GM18861 (cell line): ENCODE measurements at regions not wholly inside any gene's neighbourhood (a gene's known extent, or its start where the extent isn't known, plus 50 kb on each side); places are given as distances from the start of the nearest gene placed in this dataset.

Source experiments
- ATAC-seq: cut with Tn5 transposase; IDR thresholded peaks from one replicate; pipeline ENCODE4 v1.9.1; 2021; ENCODE audit not compliant: unreplicated experiment

DNA sequence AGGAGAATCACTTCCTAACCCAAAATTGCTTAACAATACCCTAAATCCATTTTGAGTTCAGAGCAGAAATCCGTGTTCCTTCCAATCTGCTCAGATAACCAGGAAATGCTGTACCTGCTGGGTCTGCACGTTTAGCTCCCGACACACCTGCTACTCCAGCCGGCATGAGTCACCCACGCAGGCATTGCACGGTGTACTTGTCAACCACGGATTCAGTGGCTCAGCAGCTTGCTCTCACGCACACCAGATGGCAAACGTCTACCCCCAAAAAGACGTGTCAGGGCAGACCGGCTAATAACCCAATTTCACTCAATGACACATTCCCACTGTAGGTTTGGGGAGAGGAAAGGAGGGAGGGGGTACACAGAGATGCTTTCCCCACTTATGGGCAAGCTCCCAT is 468.1 kb downstream of the SOX9 start:
- no peak for ATAC-seq

DNA sequence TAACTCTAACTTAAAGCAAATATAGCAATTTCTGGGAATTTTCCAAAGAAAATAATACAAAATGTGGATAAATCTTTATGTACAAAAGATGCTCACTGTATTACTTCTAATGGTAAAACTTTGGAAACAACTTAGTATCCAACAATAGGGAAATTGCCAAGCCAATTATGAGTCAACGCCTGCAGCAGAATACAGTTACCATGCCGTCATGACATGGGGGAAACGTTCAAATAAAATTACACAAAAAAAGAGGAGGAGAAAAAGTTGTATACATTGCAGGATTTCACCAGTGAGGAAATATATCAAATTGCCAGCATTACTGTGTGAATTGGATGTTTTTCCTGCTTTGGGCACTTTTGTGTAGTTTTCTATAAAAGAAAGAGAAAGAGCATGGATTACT is 469.6 kb downstream of the SOX9 start:
- ATAC-seq: no peak

DNA sequence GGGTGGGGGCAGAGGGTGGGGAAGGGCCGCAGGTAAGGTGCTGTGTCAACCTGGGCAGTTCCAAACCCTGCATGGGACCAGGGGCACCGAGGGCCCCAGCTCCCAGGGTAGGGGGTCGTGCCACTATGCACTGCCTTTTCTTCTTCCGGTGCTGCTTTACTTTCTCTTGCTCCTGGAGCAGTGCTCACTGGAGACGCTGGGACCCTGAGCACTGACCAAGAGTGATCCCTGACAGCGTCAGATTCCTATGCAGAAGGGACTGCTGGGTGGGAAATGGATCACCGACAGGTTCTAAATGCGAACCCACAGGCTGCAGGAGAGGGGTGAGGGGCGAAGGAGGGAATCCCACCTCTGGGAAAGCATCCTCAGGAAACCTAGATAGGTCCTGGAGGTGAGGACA is 470.1 kb downstream of the SOX9 start:
- no peak for ATAC-seq

DNA sequence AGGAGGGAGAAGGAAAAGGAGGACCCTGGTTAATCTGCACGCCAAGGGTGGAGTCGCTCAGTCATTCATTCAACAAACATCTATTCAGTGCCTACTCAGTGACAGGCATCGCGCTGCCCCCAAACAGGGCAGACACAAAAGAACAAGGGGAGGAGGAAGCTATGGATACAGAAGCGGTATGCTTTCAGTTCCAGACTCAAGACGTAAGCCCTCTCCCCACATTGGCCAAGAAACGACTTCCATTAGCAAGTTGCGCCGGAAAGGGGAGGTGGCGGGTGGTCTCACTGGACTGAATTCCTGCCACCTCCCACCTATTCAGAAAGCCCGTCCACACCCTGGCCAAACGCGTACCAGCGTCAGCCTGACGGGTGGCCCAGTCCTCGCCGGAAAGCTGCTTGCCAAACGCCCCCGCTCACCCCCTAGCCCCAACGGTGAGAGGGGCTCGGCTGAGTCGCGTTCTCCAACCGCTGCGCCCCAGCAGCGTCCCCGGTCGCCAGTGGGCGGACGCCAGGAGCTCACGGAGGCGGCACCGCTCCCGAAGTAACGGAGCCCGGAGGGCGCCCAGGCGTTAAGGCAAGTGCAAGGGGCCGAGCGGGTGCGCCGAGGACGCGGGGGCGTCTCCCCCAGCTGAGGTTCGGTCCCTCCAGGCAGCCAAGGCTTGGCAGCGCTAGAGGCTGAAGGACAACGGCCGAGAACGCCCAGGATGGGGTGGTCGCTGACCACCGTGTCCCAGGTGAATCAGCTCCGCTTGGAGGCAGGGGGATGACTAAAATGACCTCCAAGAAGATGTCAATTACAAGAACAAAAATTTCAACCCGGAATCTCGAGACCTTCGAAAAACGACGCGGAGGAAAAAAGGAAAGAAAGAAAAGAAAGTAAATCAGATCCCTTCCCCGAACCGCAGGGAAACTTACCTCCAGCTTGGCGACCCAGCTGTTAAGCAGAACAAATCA is 470.7 kb downstream of the SOX9 start:
- no peak for ATAC-seq

DNA sequence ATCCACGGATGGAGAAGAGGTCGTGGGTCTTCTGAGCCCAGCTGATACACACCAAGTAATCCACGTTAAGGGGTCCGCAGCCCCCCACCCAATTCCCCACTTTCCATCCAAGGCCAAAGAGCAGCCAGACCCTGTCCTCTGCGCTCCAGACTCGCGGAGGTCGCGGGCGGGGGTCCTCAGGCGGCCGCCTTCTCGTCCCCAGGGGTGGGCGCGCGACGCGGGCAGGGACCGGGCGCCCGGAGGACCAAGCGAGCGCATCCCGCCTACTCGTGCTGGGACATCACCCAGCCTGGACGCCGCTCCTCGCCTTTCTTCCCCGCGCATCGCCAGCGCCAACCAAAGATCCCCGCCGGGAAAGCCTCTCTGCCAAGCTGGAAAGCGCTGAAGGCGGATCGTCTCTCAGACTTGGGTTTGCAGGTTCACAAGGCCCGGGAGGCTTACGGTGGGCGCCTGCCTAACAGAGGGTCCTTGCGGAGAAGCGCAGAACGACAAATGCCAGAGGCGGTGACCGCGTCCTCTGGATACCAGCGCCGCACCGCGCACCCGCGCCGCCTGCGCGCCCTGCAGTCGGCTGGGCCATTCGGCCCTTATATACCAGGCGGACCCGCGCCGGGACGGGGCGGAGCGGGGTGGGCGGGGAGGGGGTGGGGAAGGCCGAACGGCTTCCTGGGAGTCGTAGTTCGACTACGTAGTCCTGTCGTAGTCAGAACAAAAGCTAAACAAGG is 471.6 kb downstream of the SOX9 start:
- no peak for ATAC-seq

DNA sequence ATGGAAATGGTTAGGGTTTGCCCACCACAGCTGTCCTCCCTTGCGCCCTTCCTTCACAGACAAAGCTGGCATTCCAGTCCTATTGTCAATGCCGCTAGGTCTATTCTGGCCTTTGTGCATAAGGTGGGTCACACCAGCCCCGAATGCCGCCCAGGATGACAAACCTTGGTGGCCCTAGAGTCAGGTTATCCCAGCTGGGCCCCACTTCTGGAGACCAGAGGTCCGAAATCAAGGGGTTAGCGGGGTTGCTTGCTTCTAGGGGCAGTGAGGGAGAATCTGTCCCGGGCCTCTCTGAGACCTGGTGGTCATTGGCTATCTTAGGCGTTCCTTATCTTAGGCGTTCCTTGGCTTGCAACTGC is 472.1 kb downstream of the SOX9 start:
- ATAC-seq: no peak

DNA sequence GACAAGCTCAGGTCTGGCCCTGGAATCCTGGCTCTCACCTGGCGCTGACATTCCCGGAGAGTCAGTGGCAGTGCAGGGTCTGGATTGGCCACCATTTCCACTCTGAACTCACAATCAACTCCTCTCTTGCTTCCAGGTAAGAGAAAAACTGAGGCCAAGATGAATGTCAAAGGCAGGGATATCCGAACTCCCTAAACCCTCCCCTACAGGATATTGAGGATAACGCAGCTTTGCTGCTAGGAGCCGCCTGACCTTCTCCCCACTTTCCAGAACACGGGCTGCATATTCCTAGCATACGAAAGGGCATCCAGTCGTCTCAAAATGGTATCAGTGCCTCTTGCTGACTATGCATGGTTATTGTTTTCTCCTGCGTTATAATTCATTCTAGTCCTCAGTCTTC is 473.4 kb downstream of the SOX9 start:
- no peak for ATAC-seq
